HG03066 (cell line): ENCODE measurements at regions not wholly inside any gene's neighbourhood (a gene's known extent, or its start where the extent isn't known, plus 50 kb on each side); places are given as distances from the start of the nearest gene placed in this dataset.
"Not testable (repeated sequence)": the region's sequence is repeated elsewhere in the genome, so short reads cannot be mapped to it uniquely, and the experiment has no call there.

Experiments
- ATAC-seq: cut with Tn5 transposase; IDR thresholded peaks from one replicate; pipeline ENCODE4 v1.9.1; 2021; ENCODE audit warnings: low read depth; ENCODE audit not compliant: unreplicated experiment

GRCh38 chr10:22467393-22467792 is 122.1 kb downstream of the SPAG6 start:
- not testable (repeated sequence) for ATAC-seq

GRCh38 chr10:22468570-22469320 is 123.4 kb downstream of the SPAG6 start:
- no peak for ATAC-seq

- no peak for ATAC-seq
These were observed 127.7 kb downstream of the SPAG6 start for GRCh38 chr10:22473044-22473443.

DNA sequence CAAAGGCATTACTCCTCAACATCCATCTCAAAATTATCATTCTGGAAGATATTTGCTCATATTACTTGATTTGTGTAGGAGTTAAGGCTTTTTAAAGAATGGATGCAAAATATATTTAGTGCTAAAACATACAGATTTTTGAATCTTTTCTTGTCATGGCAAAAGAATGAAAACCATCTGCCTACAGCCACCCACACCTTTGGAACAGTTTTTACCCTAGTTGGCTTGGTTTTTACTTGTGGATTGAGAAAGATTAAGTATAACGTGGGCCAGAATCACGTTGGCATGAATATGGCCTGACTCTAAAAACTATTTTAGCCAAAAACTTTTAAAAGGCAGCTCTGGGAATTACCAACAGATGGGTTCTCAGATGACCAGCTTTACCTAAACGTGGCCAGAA is 128.2 kb downstream of the SPAG6 start:
- ATAC-seq = no peak

GRCh38 chr10:22475651-22476600 is 130.6 kb downstream of the SPAG6 start:
- ATAC-seq = no peak

DNA sequence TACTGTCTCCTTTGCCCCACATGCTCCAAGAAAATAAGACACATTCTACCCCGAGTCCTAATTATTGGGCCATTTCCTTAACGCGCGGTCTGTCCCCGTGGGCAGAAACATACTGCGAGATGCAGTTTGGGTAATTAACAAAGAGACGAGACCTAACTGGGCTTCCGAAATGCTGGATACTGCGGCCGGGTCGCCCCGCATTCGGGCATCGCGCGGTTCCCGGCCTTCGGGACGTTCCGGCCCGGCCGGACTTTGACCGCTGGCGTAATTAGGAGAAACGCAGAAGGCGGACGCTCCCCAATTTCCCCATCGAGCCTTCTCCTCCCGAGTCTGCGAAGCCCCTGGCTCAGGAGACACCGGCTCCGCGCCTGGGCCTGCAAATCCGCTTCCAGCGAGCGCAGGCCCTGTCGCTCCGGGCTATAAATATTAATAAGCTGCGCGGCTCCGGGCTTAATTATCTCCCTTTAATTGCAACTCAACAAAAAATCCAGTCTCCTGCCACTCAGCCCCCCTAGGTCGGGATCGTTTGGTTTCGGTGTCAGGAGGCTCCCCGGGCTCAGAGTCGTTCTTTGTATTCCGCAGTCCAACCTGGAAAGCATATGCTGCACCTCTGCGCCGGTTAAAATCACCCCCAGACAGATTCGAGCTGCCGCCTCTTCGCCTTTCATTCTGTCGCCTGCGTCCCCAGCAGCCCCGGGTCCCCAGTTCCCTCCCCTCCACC is 131.5 kb downstream of the SPAG6 start:
- ATAC-seq = no peak

- ATAC-seq = peak; percentile 55
These were observed 132.3 kb downstream of the SPAG6 start for GRCh38 chr10:22477334-22478287.

DNA sequence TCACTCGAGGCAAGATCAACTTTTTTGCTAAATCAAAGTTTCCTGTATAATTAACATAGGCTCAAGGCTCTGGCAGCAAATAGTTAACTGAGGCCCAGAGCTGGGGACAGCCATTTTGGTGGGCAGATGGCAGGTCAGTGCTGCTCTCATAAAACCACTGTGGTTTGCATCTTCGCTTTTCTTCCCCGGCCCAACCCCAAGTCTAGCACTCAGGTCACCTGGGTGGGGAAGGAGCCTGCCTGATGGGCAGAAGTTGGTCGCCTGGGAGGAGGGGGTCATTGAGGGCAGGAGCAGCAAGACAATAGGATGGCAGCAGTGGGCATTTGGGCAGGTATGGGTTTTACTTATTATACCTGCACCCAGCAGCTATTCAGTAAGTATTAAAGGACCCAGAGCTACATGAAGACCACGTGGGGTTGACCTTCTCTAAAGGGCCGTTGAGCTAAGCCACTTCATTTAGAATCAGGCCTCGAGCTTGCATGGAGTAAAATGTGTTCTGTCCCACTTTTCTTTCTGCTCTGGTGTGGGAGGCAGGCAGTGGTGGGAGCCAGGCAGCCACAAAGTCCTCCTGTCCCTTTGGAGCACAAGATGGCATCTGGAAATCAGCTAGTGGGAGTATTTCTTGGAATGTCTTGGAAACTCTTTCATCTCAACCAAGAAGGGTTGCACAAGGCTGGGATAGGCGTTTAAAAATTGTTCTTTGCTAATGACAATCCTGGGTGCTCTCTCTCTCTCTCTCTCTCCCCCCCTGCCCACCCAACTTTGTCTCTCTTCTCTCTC is 133.4 kb downstream of the SPAG6 start:
- no peak for ATAC-seq

DNA sequence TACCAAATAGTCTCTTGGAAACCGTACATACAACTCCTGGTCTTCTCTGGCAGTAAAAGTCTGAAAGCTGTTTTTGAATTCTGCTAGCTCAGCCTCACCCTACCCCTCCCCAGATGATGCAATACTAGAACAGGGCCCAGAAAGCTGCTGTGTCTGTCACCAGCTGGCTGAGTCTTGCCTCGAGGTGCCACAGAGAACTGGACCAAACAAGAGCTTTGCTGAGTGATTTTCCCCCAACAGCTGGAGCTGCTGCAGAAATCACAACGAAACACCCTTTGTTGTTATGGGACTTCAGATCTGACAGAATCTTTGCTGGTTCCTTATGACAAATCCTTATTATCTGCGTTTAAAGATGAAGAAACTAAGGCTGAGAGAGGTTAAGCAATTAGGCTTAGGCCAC is 134.1 kb downstream of the SPAG6 start:
- no peak for ATAC-seq

DNA sequence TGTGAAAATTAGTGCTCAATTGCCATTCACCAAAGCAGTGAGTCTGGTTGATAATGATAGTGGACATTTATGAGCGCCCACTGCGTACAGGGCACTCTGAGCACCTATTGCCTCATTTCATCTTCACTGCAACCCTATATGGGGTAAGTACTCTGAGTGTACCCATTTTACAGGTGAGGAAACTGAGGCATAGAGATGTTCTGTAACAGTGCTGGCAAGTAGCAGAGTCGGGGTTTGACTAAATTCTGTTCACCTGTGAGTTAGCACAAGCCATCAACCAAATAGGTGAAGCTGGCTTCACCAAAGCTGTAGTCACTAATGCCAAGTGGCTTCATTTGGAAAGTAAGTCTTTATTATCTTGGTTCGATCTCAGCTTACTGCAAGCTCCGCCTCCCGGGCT is 135.8 kb downstream of the SPAG6 start:
- no peak for ATAC-seq

DNA sequence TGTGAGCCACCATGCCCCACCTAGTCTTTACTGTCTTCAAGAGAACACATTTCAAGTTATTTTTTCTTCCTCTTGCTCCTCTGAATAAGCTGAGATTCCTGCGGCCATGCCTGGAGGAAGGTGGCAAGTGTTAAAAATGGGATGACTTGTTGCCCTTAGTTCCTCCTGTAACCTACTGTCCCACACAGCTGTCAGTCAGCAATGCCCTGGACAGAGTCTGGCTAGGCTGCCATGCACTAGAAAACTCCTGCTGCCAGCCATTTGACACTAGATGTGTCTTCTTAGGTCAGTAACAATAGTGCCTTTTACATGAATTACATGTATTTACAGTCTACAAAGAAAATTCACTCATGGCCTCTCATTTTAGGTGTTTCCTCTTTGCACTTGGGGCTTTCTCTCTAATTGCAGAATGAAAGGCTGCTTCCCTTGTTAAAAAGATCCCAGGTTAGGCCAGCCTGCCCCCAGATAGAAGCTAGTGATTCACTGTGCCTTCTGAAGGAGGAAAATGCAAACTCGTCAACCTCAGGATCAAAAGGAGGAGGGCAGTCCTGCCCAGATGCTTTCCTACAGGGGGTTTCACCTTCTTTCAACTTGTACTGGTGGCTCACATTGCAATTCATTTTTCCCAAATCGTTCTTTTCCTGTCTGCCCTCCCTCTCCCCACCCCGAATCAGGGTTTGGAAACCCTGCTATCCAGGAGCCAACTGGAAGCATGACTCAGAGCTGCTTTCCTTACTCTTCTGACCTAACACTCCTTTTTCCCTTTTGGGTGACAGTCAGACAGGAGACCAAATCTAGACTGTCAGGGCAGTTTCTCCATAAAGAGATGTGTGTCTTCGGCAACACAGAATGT is 136.6 kb downstream of the SPAG6 start:
- ATAC-seq = no peak

GRCh38 chr10:22483132-22483531 is 137.8 kb downstream of the SPAG6 start:
- ATAC-seq = no peak
